ENCODE measurements at regions not wholly inside any gene's neighbourhood (a gene's known extent, or its start where the extent isn't known, plus 50 kb on each side); places are given as distances from the start of the nearest gene placed in this dataset.

DNA sequence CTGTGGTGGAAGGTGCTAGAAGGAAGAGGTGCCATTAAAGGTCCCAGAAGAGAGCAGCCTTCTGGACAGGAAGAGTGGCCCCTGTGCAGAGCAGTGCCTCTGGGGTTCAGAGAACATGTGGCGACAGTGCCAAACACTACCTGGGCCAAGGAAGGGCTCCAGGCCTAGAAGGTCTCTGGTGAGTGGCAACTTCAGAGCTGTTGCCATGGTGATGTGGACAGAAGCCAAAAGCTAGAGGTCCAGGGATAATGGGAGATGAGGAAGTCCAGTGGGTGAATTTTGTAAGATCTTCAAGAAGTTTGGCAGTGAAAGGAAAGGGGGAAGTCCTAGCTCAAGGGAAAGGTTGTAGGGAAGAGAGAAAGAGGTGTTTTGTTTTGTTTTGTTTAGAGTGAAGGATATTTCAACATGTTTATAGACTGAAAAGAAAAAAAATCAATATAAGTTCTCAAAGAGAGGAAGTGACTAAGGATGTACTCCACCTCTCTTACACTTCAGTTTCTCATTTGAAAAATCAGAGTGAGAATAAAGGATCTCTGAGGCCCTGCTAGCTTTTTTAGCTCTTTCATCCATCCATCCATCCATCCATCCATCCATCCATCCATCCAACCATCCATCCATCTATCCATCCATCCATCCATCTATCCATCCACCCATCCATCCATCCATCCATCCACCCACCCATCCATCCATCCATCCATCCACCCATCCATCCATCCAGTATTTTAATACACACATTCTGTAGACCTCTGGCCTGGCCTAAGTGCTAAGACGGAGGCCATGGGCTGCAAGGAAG, 77.1 kb upstream of the DUSP5 start:
- no peaks in the 10 kb centered on the region for H3K4me1 ChIP-seq (ENCODE audit: control insufficient read depth, insufficient read depth, low read length)
- TF ChIP-seq, protein P1, sequence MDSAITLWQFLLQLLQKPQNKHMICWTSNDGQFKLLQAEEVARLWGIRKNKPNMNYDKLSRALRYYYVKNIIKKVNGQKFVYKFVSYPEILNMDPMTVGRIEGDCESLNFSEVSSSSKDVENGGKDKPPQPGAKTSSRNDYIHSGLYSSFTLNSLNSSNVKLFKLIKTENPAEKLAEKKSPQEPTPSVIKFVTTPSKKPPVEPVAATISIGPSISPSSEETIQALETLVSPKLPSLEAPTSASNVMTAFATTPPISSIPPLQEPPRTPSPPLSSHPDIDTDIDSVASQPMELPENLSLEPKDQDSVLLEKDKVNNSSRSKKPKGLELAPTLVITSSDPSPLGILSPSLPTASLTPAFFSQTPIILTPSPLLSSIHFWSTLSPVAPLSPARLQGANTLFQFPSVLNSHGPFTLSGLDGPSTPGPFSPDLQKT (IDR thresholded peaks at IDR 0.05; ENCODE audit: borderline replicate concordance, low read depth, low read length): no peak
- peak; percentile 21; the same call in 1 of the 2 replicates for TF ChIP-seq ZBTB17 (tag by site-specific recombination; IDR thresholded peaks at IDR 0.05)
- TF ChIP-seq ZNF366 (tag by site-specific recombination; conservative IDR thresholded peaks at IDR 0.05): peak; percentile 98
- TF ChIP-seq PRDM1 (tag by site-specific recombination; IDR thresholded peaks at IDR 0.05): 0 out of 2 replicates have a peak, but pooled peaks have one; percentile 13
- no peak overlapping the region for H3K4me3 ChIP-seq (ENCODE audit: low read depth, low read length)
- ChIA-PET CTCF (interaction anchor here (0.5 to 0.7 kb wide), 2 partner anchors 17 to 68 kb away, joined by 3 to 4 read pairs; no protein-coding TSS in a partner anchor), POLR2A (no interaction called here)
- H3K36me3 ChIP-seq (ENCODE audit: control insufficient read depth in 2 of 2, insufficient read depth in 1 of 2, low read length in 2 of 2): no peaks in the 10 kb centered on the region
- no peak overlapping the region for H3K27ac ChIP-seq (ENCODE audit: extremely low read depth, low read depth, low read length)
- H3K9me3 ChIP-seq (ENCODE audit: control insufficient read depth, insufficient read depth, low read depth, low read length): no peaks in the 10 kb centered on the region

DNA sequence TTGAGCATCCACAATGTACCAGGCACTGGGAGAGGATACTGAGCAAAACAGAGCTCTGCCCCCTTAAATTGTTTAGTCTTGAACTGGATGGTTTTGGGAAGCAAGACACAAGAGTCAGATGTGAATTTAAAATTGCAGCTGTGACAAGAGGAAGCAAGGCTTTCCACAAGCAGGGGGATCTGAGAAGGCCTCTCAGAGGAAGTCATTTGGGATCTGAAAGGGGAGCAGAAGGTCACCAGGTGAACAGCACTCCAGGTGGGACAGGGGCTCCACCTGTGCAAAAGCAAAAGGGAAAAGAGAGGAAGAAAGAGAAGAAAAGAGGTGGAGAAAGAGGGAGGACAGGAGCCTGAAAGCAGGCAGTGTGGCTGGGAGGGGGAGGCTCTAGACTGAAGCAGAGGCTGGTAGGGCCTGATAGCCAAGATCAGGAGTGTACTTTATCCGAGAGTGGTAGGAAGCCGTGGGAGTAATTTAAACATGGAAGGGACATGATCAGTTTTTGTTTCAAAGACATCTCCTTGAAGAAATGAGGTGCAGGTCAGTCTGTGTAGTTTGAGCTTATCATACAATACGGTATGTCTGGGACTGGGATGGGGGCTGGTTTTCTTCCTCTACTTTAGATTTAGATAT, 76.1 kb upstream of the DUSP5 start:
- TF ChIP-seq EGR2 (tag by site-specific recombination; IDR thresholded peaks at IDR 0.05; ENCODE audit: low read depth) (peak; percentile 55), ZNF248 (tag by site-specific recombination; IDR thresholded peaks at IDR 0.05) (no peak)
- Histone ChIP-seq H3K4me1 (ENCODE audit: control insufficient read depth, insufficient read depth, low read length) (peaks cover 3% of the 10 kb centered on the region; the same call in 1 of the 2 replicates), H3K4me3 (ENCODE audit: low read depth, low read length) (no peak overlapping the region), H3K27ac (ENCODE audit: extremely low read depth, low read depth, low read length) (no peak overlapping the region), H3K9me3 (ENCODE audit: control insufficient read depth, insufficient read depth, low read depth, low read length) (no peaks in the 10 kb centered on the region), H3K36me3 (ENCODE audit: control insufficient read depth in 2 of 2, insufficient read depth in 1 of 2, low read length in 2 of 2) (no peaks in the 10 kb centered on the region)
- ChIA-PET CTCF (interaction anchor here (0.6 kb wide), 1 partner anchor 151 kb away, joined by 3 read pairs; no protein-coding TSS in a partner anchor), POLR2A (no interaction called here)

DNA sequence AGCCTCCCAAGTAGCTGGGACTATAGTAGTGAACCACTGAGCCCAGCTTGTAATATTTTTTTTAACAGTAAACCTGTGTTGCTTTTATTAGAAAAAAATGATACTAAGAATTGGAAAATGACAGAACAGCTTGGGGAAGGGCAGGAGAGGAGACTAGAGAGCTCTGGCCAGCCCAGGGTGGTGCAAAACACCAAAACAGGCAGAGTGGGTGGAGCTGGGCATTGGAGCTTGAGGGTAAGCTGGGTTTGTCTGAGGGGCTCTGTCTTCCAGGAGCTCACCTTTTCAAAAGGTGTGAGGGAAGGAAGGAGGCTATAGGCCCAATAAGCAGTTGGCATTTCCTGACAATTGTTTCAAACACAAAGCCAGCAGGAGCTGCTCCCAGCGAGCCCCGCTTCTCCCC, 75.2 kb upstream of the DUSP5 start:
- no peak for TF ChIP-seq ZNF549 (tag by site-specific recombination; IDR thresholded peaks at IDR 0.05)
- no peak for TF ChIP-seq ZNF366 (tag by site-specific recombination; conservative IDR thresholded peaks at IDR 0.05)
- TF ChIP-seq ZNF10 (tag by site-specific recombination; IDR thresholded peaks at IDR 0.05): no peak
- TF ChIP-seq, protein P2, sequence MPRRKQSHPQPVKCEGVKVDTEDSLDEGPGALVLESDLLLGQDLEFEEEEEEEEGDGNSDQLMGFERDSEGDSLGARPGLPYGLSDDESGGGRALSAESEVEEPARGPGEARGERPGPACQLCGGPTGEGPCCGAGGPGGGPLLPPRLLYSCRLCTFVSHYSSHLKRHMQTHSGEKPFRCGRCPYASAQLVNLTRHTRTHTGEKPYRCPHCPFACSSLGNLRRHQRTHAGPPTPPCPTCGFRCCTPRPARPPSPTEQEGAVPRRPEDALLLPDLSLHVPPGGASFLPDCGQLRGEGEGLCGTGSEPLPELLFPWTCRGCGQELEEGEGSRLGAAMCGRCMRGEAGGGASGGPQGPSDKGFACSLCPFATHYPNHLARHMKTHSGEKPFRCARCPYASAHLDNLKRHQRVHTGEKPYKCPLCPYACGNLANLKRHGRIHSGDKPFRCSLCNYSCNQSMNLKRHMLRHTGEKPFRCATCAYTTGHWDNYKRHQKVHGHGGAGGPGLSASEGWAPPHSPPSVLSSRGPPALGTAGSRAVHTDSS (tag by site-specific recombination; IDR thresholded peaks at IDR 0.05): no peak
- no peak for TF ChIP-seq ZNF266 (tag by site-specific recombination; IDR thresholded peaks at IDR 0.05; ENCODE audit: low read depth)
- no peak for TF ChIP-seq WT1 (tag by site-specific recombination; IDR thresholded peaks at IDR 0.05)
- no peak for TF ChIP-seq KLF16 (tag by site-specific recombination; IDR thresholded peaks at IDR 0.05)
- no peak for TF ChIP-seq ZNF707 (tag by site-specific recombination; IDR thresholded peaks at IDR 0.05)
- no peak for TF ChIP-seq YY1 (tag by site-specific recombination; IDR thresholded peaks at IDR 0.05)
- no peak for TF ChIP-seq ZNF501 (tag by site-specific recombination; IDR thresholded peaks at IDR 0.05)
- no peak for TF ChIP-seq GLIS2 (tag by site-specific recombination; IDR thresholded peaks at IDR 0.05)
- Histone ChIP-seq H3K27ac (ENCODE audit: extremely low read depth, low read depth, low read length) (no peak overlapping the region), H3K4me1 (ENCODE audit: control insufficient read depth, insufficient read depth, low read length) (peaks cover 3% of the 10 kb centered on the region; the same call in 1 of the 2 replicates), H3K36me3 (ENCODE audit: control insufficient read depth in 2 of 2, insufficient read depth in 1 of 2, low read length in 2 of 2) (no peaks in the 10 kb centered on the region), H3K4me3 (ENCODE audit: low read depth, low read length) (no peak overlapping the region), H3K9me3 (ENCODE audit: control insufficient read depth, insufficient read depth, low read depth, low read length) (no peaks in the 10 kb centered on the region)
- POLR2A ChIA-PET: no interaction called here
- CTCF ChIA-PET: interaction anchor here (0.6 kb wide), 2 partner anchors 117 to 150 kb away, joined by 3 read pairs; no protein-coding TSS in a partner anchor
